ENCODE measurements at regions not wholly inside any gene's neighbourhood (a gene's known extent, or its start where the extent isn't known, plus 50 kb on each side); places are given as distances from the start of the nearest gene placed in this dataset.

DNA sequence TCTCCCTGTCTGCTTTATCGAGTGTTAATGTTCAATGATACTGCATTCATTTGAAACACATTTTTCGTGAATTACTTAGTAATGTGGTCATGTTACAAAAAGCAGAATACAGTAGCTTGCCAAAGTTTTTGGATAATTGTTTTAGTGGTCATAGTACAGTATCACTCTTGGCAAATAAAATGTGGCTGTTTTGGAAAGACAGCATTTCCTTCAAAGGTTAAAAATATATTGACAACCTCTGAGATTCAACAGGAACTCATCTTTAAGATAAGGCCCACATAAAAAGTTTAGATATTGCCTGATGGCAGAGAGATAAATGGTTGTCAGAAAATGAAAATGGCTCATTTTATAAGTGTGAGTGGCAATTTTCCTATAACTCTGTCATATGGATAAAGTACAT, 297.7 kb upstream of the MAN1A1 start:
- no peaks in the 10 kb centered on the region for H4K20me1 ChIP-seq (replicated peaks in 1 of 2; ENCODE audit: control insufficient read depth in 1 of 2, insufficient read depth in 2 of 2, low read length in 2 of 2)
- H3K56ac ChIP-seq (replicated peaks; ENCODE audit: insufficient read length, low read depth, low read length): no peak overlapping the region
- no peak overlapping the region for H3K14ac ChIP-seq (ENCODE audit: insufficient read length)
- H2BK5ac ChIP-seq (ENCODE audit: low read depth, low read length): no peak overlapping the region
- ChIA-PET POLR2A (ENCODE audit: partially characterized antibody) (no interaction called here), CTCF (ENCODE audit: partially characterized antibody) (no interaction called here)
- no peaks in the 10 kb centered on the region for H3K23me2 ChIP-seq (ENCODE audit: low read depth, low read length)
- no peak overlapping the region for H3K27ac ChIP-seq (ENCODE audit: low read depth, low read length)
- H3K79me2 ChIP-seq (ENCODE audit: control insufficient read depth in 1 of 2, insufficient read depth in 2 of 2, low read length in 2 of 2): no peaks in the 10 kb centered on the region
- H4K8ac ChIP-seq (ENCODE audit: extremely low read depth, insufficient read depth, low read length): no peak overlapping the region
- no peak overlapping the region for H3K4me2 ChIP-seq (ENCODE audit: insufficient read depth in 1 of 2, low read depth in 2 of 2, low read length in 2 of 2)
- no peak for FAIRE-seq
- no peak overlapping the region for H4K91ac ChIP-seq (replicated peaks; ENCODE audit: insufficient read length, low read length)
- H3K4ac ChIP-seq (replicated peaks; ENCODE audit: insufficient read length, low read depth, low read length): no peak overlapping the region
- H3K9me3 ChIP-seq (ENCODE audit: insufficient read depth in 2 of 2, low read depth in 1 of 2, low read length in 1 of 2): no peaks in the 10 kb centered on the region
- WGBS, 2 experiments (ENCODE audit: extremely low coverage in 1 of 2, insufficient coverage in 1 of 2, insufficient read length in 1 of 2, insufficient replicate concordance in 2 of 2, low coverage in 1 of 2, low lambda C conversion rate in 2 of 2, missing lambda C conversion rate in 1 of 2): 89% methylated on average over 2 of the region's 2 CpGs; no CpG with 5 or more reads in 1 of the 2 experiments
- H2BK12ac ChIP-seq (ENCODE audit: low read depth, low read length): no peak overlapping the region
- H3K23ac ChIP-seq (ENCODE audit: insufficient read length): no peak overlapping the region
- H3K27me3 ChIP-seq (replicated peaks in 1 of 4; ENCODE audit: control insufficient read depth in 3 of 4, extremely low read depth in 1 of 4, insufficient read depth in 3 of 4, low read length in 3 of 4): no peaks in the 10 kb centered on the region
- no peak overlapping the region for H2AFZ ChIP-seq (ENCODE audit: low read length)
- H2BK20ac ChIP-seq (ENCODE audit: low read length): no peak overlapping the region
- no peak overlapping the region for H3K18ac ChIP-seq (ENCODE audit: extremely low read depth, low read length)
- no peaks in the 10 kb centered on the region for H3K4me1 ChIP-seq (replicated peaks in 1 of 4; ENCODE audit: control insufficient read depth in 3 of 4, insufficient read depth in 4 of 4, low read length in 3 of 4)
- no peaks in the 10 kb centered on the region for H3K36me3 ChIP-seq (ENCODE audit: control insufficient read depth in 2 of 4, insufficient read depth in 4 of 4, low read length in 3 of 4)
- no peak overlapping the region for H3K9ac ChIP-seq (replicated peaks in 1 of 4; ENCODE audit: extremely low read depth in 1 of 4, low read depth in 3 of 4, low read length in 3 of 4)
- no peaks in the 10 kb centered on the region for H3K79me1 ChIP-seq (ENCODE audit: low read depth, low read length)
- H4K5ac ChIP-seq (ENCODE audit: insufficient read length, low read depth, low read length): no peak overlapping the region
- no peak overlapping the region for H2AK5ac ChIP-seq (ENCODE audit: low read depth, low read length)
- no peak overlapping the region for H2BK15ac ChIP-seq (ENCODE audit: low read length)
- no peak overlapping the region for H3K4me3 ChIP-seq (ENCODE audit: extremely low read depth in 1 of 4, insufficient read depth in 2 of 4, low read depth in 3 of 4, low read length in 4 of 4)
- no peak overlapping the region for H2BK120ac ChIP-seq (replicated peaks; ENCODE audit: low read depth, low read length)
- DNase-seq (ENCODE audit: low read depth in 1 of 2, low spot score in 2 of 2): no peak
- no peak for TF ChIP-seq TAF7 (optimal IDR thresholded peaks at IDR 0.05; ENCODE audit: borderline replicate concordance, low read depth, low read length)
- TF ChIP-seq GABPA (IDR thresholded peaks at IDR 0.05; ENCODE audit: borderline replicate concordance, insufficient read depth, low read length): no peak
- TF ChIP-seq USF2 (IDR thresholded peaks at IDR 0.05; ENCODE audit: low read length): no peak
- no peak for TF ChIP-seq NANOG (IDR thresholded peaks at IDR 0.05; ENCODE audit: insufficient read depth, low read depth, low read length, poor library complexity, severe bottlenecking)
- no peak for TF ChIP-seq SUZ12 (IDR thresholded peaks at IDR 0.05; ENCODE audit: low read length)
- no peak for TF ChIP-seq RAD21 (IDR thresholded peaks at IDR 0.05 in 1 of 2, conservative IDR thresholded peaks at IDR 0.05 in 1 of 2; ENCODE audit: low read depth in 2 of 2, low read length in 2 of 2)
- no peak for TF ChIP-seq EZH2 (IDR thresholded peaks at IDR 0.05; ENCODE audit: low read depth, low read length, severe bottlenecking)
- TF ChIP-seq GTF2F1 (IDR thresholded peaks at IDR 0.05; ENCODE audit: borderline replicate concordance, low read depth, low read length): no peak
- no peak for TF ChIP-seq ASH2L (IDR thresholded peaks at IDR 0.05; ENCODE audit: low read length)
- no peak for TF ChIP-seq EP300 (IDR thresholded peaks at IDR 0.05; ENCODE audit: borderline replicate concordance in 1 of 2, low read depth in 2 of 2, low read length in 2 of 2)
- TF ChIP-seq CHD1 (IDR thresholded peaks at IDR 0.05; ENCODE audit: low read depth, low read length): no peak
- no peak for TF ChIP-seq SIX5 (IDR thresholded peaks at IDR 0.05; ENCODE audit: low read depth, low read length)
